ENCODE measurements at regions not wholly inside any gene's neighbourhood (a gene's known extent, or its start where the extent isn't known, plus 50 kb on each side); places are given as distances from the start of the nearest gene placed in this dataset.

DNA sequence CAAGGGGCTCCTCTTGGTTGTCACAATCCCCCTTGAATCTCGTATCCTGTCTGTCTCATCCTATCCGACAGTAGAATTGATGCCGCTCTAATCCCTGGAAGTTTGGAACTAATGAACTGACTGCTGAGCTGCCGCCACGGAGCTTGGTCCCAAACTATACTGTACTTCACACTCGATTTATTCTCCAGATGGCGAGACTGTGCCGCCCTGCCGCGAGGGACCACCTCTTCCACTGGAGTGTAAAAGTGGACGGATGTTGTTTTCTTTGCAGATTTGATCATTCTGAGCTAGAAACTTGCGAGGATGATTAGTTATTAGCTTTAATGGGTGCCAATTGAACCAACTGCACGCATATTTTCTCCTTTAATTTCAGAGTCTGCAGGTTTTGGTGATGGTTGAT, 117.2 kb downstream of the ZIC5 start:
- Histone ChIP-seq H3K27me3 (ENCODE audit: insufficient read depth, low read length) (no peaks in the 10 kb centered on the region), H2BK20ac (ENCODE audit: low read depth, low read length, poor library complexity, severe bottlenecking) (no peak overlapping the region), H3K23ac (ENCODE audit: insufficient read length, low read depth, low read length) (no peak overlapping the region), H3K79me2 (ENCODE audit: insufficient read depth, low read length) (no peaks in the 10 kb centered on the region), H3K23me2 (ENCODE audit: insufficient read length, low read depth, low read length, poor library complexity, severe bottlenecking) (no peaks in the 10 kb centered on the region), H4K20me1 (ENCODE audit: control insufficient read depth, insufficient read depth, insufficient read length) (no peaks in the 10 kb centered on the region), H2BK5ac (ENCODE audit: insufficient read length, low read length) (no peak overlapping the region), H2AFZ (ENCODE audit: low read length) (no peak overlapping the region), H3K4ac (ENCODE audit: low read depth, low read length) (no peak overlapping the region), H4K5ac (ENCODE audit: insufficient read length, low read depth, low read length) (no peak overlapping the region), H4K8ac (replicated peaks; ENCODE audit: insufficient read length, low read depth, low read length) (no peak overlapping the region), H3K14ac (ENCODE audit: insufficient read depth, low read length) (no peak overlapping the region), H3K79me1 (ENCODE audit: insufficient read depth, low read depth, low read length, poor library complexity, severe bottlenecking) (no peaks in the 10 kb centered on the region), H3K27ac (ENCODE audit: insufficient read length, low read depth, low read length) (no peak overlapping the region), H3K18ac (ENCODE audit: insufficient read length, low read depth, low read length) (no peak overlapping the region), H3K4me2 (ENCODE audit: insufficient read depth, insufficient read length, low read length) (no peak overlapping the region), H2BK12ac (ENCODE audit: insufficient read length, low read depth, low read length) (no peak overlapping the region), H2BK15ac (ENCODE audit: low read depth, low read length) (no peak overlapping the region), H3T11ph (ENCODE audit: low read length) (no peak overlapping the region), H4K91ac (ENCODE audit: insufficient read length, low read depth, low read length) (no peak overlapping the region), H3K4me1 (ENCODE audit: insufficient read depth, low read length) (peaks cover 16% of the 10 kb centered on the region), H2AK5ac (ENCODE audit: insufficient read length, low read length) (no peak overlapping the region), H3K56ac (ENCODE audit: insufficient read length, low read depth, low read length) (no peak overlapping the region), H3K9ac (ENCODE audit: extremely low read depth, insufficient read length, low read length) (no peak overlapping the region), H3K9me3 (ENCODE audit: control insufficient read depth, low read depth, low read length) (no peaks in the 10 kb centered on the region), H2BK120ac (ENCODE audit: low read depth, low read length, poor library complexity, severe bottlenecking) (no peak overlapping the region)
- H3K4me3 Mint-ChIP-seq = peak overlapping the region in 1 of 2 experiments; percentile 38; a peak in 2 of 5 replicates
- H3K36me3 Mint-ChIP-seq (ENCODE audit: insufficient read depth in 1 of 3, low read depth in 3 of 3) = no peaks in the 10 kb centered on the region
- DNase-seq = no peak
- peak overlapping the region; percentile 74 to 94 (median 92) for H3K27ac Mint-ChIP-seq
- H3K4me1 Mint-ChIP-seq = peaks cover 63% of the 10 kb centered on the region in 2 experiments
- H3K27me3 Mint-ChIP-seq (ENCODE audit: low read depth) = no peaks in the 10 kb centered on the region
- TF ChIP-seq, protein P1, sequence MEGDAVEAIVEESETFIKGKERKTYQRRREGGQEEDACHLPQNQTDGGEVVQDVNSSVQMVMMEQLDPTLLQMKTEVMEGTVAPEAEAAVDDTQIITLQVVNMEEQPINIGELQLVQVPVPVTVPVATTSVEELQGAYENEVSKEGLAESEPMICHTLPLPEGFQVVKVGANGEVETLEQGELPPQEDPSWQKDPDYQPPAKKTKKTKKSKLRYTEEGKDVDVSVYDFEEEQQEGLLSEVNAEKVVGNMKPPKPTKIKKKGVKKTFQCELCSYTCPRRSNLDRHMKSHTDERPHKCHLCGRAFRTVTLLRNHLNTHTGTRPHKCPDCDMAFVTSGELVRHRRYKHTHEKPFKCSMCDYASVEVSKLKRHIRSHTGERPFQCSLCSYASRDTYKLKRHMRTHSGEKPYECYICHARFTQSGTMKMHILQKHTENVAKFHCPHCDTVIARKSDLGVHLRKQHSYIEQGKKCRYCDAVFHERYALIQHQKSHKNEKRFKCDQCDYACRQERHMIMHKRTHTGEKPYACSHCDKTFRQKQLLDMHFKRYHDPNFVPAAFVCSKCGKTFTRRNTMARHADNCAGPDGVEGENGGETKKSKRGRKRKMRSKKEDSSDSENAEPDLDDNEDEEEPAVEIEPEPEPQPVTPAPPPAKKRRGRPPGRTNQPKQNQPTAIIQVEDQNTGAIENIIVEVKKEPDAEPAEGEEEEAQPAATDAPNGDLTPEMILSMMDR (conservative IDR thresholded peaks at IDR 0.05) = no peak
- H3K9me3 Mint-ChIP-seq = no peaks in the 10 kb centered on the region
- no CpG with 5 or more reads among the region's 13 CpGs for WGBS (ENCODE audit: extremely low coverage, insufficient read length, low lambda C conversion rate)

All from H9 (cell line).